Adipocyte (in vitro differentiated cells): ENCODE measurements at regions not wholly inside any gene's neighbourhood (a gene's known extent, or its start where the extent isn't known, plus 50 kb on each side); places are given as distances from the start of the nearest gene placed in this dataset.
"Not testable (repeated sequence)": the region's sequence is repeated elsewhere in the genome, so short reads cannot be mapped to it uniquely, and the experiment has no call there.

Experiments used
- DNase-seq: peaks from one replicate; pipeline ENCODE4 v3.0.0-alpha.2; 2015; ENCODE audit warnings: low read depth
- H3K27me3 ChIP-seq: replicated peaks from 2 replicates; pipeline ENCODE4 v1.7.0; 2013; ENCODE audit warnings: mild to moderate bottlenecking, low read length, moderate library complexity; ENCODE audit not compliant: control insufficient read depth, insufficient read depth
- H3K36me3 ChIP-seq: 2 replicates; pipeline ENCODE4 v1.7.0; 2013; ENCODE audit warnings: low read length, mild to moderate bottlenecking, moderate library complexity; ENCODE audit not compliant: control insufficient read depth, insufficient read depth, severe bottlenecking
- H3K4me1 ChIP-seq: 2 replicates; pipeline ENCODE4 v1.7.0; 2013; ENCODE audit warnings: mild to moderate bottlenecking, low read length, moderate library complexity; ENCODE audit not compliant: control insufficient read depth, insufficient read depth
- H3K4me3 ChIP-seq: 2 replicates; pipeline ENCODE4 v1.7.0; 2013; ENCODE audit warnings: mild to moderate bottlenecking, low read length, moderate library complexity
- H3K9ac ChIP-seq: 2 replicates; pipeline ENCODE4 v1.7.0; 2013; ENCODE audit warnings: mild to moderate bottlenecking, low read length, moderate library complexity
- H3K9me3 ChIP-seq: 2 replicates; pipeline ENCODE4 v1.7.0; 2013; ENCODE audit warnings: mild to moderate bottlenecking, low read length, moderate library complexity; ENCODE audit not compliant: control insufficient read depth

- Histone ChIP-seq H3K4me3 (no peak overlapping the region), H3K9ac (no peak overlapping the region), H3K9me3 (no peaks in the 10 kb centered on the region), H3K27me3 (no peaks in the 10 kb centered on the region), H3K4me1 (no peaks in the 10 kb centered on the region), H3K36me3 (no peaks in the 10 kb centered on the region)
- no peak for DNase-seq
Measured at GRCh38 chr13:74567485-74567884, 433.3 kb upstream of the KLF12 start.

GRCh38 chr13:74562381-74562780 is 428.2 kb upstream of the KLF12 start:
- Histone ChIP-seq H3K4me3 (no peak overlapping the region), H3K9me3 (no peaks in the 10 kb centered on the region), H3K36me3 (no peaks in the 10 kb centered on the region), H3K4me1 (no peaks in the 10 kb centered on the region), H3K27me3 (no peaks in the 10 kb centered on the region), H3K9ac (no peak overlapping the region)
- no peak for DNase-seq

- H3K9me3 ChIP-seq, result no peaks in the 10 kb centered on the region
- no peaks in the 10 kb centered on the region for H3K27me3 ChIP-seq
- H3K9ac ChIP-seq, result no peak overlapping the region
- no peak for DNase-seq
- no peaks in the 10 kb centered on the region for H3K4me1 ChIP-seq
- H3K36me3 ChIP-seq, result no peaks in the 10 kb centered on the region
- H3K4me3 ChIP-seq, result no peak overlapping the region
Measured at GRCh38 chr13:74561155-74561554, 427.0 kb upstream of the KLF12 start.

GRCh38 chr13:74560325-74560724 is 426.1 kb upstream of the KLF12 start:
- Histone ChIP-seq H3K36me3 (no peaks in the 10 kb centered on the region), H3K9ac (no peak overlapping the region), H3K9me3 (no peaks in the 10 kb centered on the region), H3K27me3 (no peaks in the 10 kb centered on the region), H3K4me3 (no peak overlapping the region), H3K4me1 (no peaks in the 10 kb centered on the region)
- no peak for DNase-seq

GRCh38 chr13:74557870-74558269 is 423.7 kb upstream of the KLF12 start:
- H3K9me3 ChIP-seq, result no peaks in the 10 kb centered on the region
- no peak for DNase-seq
- no peak overlapping the region for H3K4me3 ChIP-seq
- no peaks in the 10 kb centered on the region for H3K4me1 ChIP-seq
- no peak overlapping the region for H3K9ac ChIP-seq
- H3K36me3 ChIP-seq, result no peaks in the 10 kb centered on the region
- H3K27me3 ChIP-seq, result no peaks in the 10 kb centered on the region

- H3K36me3 ChIP-seq, result no peaks in the 10 kb centered on the region
- no peaks in the 10 kb centered on the region for H3K27me3 ChIP-seq
- no peaks in the 10 kb centered on the region for H3K9me3 ChIP-seq
- no peak overlapping the region for H3K9ac ChIP-seq
- no peak overlapping the region for H3K4me3 ChIP-seq
- no peak for DNase-seq
- H3K4me1 ChIP-seq, result no peaks in the 10 kb centered on the region
Measured at GRCh38 chr13:74555651-74556420, 421.6 kb upstream of the KLF12 start.

- H3K9ac ChIP-seq, result no peak overlapping the region
Measured at GRCh38 chr13:74555276-74555625, 421.0 kb upstream of the KLF12 start.

GRCh38 chr13:74554569-74555275 is 420.5 kb upstream of the KLF12 start:
- H3K4me1 ChIP-seq, result no peaks in the 10 kb centered on the region

More at GRCh38 chr13:74555276-74555625, 421.0 kb upstream of the KLF12 start:
- DNase-seq, result no peak
- Histone ChIP-seq H3K4me1 (no peaks in the 10 kb centered on the region), H3K36me3 (no peaks in the 10 kb centered on the region), H3K27me3 (no peaks in the 10 kb centered on the region), H3K4me3 (no peak overlapping the region), H3K9me3 (no peaks in the 10 kb centered on the region)

GRCh38 chr13:74550039-74550438 is 415.8 kb upstream of the KLF12 start:
- peak; percentile 19 for DNase-seq
- Histone ChIP-seq H3K9ac (no peak overlapping the region), H3K9me3 (no peaks in the 10 kb centered on the region), H3K27me3 (no peaks in the 10 kb centered on the region), H3K4me1 (no peaks in the 10 kb centered on the region), H3K36me3 (no peaks in the 10 kb centered on the region), H3K4me3 (no peak overlapping the region)

More at GRCh38 chr13:74554569-74555275, 420.5 kb upstream of the KLF12 start:
- Histone ChIP-seq H3K4me3 (no peak overlapping the region), H3K9ac (no peak overlapping the region), H3K27me3 (no peaks in the 10 kb centered on the region), H3K36me3 (no peaks in the 10 kb centered on the region), H3K9me3 (no peaks in the 10 kb centered on the region)
- no peak for DNase-seq

GRCh38 chr13:74536649-74537048 is 402.4 kb upstream of the KLF12 start:
- not testable (repeated sequence) for H3K9ac ChIP-seq, H3K4me3 ChIP-seq, H3K36me3 ChIP-seq, H3K4me1 ChIP-seq, H3K27me3 ChIP-seq, H3K9me3 ChIP-seq, DNase-seq

GRCh38 chr13:74533226-74533625 is 399.0 kb upstream of the KLF12 start:
- Histone ChIP-seq H3K27me3 (no peaks in the 10 kb centered on the region), H3K9me3 (no peaks in the 10 kb centered on the region), H3K9ac (no peak overlapping the region), H3K36me3 (no peaks in the 10 kb centered on the region), H3K4me1 (no peaks in the 10 kb centered on the region), H3K4me3 (peak overlapping the region; percentile 10)
- DNase-seq, result no peak
